Hematopoietic multipotent progenitor cell treated with erythropoietin and hydrocortisone succinate and interleukin-3 and kit ligand, for 8 days (in vitro differentiated cells): ENCODE measurements at regions not wholly inside any gene's neighbourhood (a gene's known extent, or its start where the extent isn't known, plus 50 kb on each side); places are given as distances from the start of the nearest gene placed in this dataset.

Experiments
- DNase-seq: peaks from one replicate; pipeline ENCODE4 v3.0.0-alpha.2; 2015

DNA sequence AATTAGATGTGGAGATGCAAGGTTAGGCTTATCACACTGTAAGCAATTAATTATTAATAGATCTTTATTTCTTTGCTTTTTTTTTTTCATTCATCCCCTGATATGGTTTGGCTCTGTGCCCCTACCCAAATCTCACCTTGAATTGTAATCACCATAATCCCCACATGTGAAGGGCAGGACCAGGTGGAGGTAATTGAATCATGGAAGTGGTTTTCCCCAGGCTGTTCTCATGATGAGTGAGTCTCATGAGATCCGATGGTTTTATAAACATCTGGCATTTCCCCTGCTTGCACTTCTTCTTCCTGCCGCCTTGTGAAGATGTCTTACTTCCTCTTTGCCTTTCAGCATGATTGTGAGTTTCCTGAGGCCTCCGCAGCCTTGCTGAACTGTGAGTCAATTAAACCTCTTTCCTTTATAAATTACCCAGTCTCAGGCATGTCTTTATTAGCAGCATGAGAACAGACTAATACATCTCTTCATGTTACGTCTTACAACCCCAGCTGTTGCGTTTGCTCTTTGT is 333.8 kb downstream of the CDH26 start:
- DNase-seq, result no peak

DNA sequence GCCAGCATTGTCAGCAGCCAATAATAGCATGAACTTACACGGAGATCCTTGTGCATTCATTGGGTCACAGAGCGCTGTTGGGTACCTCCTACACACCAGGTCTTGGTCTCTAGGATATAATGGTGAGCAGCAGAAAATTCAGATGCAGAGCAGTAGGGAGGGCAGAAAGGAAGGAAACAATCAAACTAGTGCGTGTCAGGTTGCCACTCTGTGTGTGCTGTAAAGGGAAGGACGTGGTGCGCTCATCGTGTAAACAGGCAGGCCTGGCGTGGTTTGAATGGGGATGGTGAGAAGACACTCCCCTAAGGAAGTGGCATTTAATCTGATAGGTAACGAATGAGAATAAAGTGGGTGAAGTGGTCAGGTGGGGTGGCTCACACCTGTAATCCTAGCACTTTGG is 336.4 kb downstream of the CDH26 start:
- DNase-seq, result no peak

GRCh38 chr20:60295214-60295613 is 337.0 kb downstream of the CDH26 start:
- DNase-seq, result no peak

GRCh38 chr20:60297649-60298048 is 339.4 kb downstream of the CDH26 start:
- no peak for DNase-seq

DNA sequence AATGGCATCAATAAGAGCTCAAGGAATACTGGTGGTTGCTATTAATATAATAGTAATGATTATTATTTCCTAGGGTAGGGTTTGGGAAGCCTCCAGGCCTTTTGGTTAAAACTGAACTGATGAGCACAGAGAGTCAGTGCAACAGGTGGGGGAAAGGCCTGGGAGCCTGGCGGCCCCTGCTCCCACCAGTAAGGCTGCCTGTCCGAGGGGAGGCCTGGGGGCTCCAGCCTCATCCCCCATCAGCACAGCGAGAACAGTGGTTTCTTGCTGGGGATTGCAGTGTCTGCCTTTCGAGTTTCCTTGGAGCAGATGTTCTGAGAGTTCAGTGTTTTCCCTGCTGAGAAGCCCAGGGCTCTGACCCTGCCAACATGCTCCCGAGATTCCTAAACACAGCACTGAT is 340.4 kb downstream of the CDH26 start:
- DNase-seq, result no peak

DNA sequence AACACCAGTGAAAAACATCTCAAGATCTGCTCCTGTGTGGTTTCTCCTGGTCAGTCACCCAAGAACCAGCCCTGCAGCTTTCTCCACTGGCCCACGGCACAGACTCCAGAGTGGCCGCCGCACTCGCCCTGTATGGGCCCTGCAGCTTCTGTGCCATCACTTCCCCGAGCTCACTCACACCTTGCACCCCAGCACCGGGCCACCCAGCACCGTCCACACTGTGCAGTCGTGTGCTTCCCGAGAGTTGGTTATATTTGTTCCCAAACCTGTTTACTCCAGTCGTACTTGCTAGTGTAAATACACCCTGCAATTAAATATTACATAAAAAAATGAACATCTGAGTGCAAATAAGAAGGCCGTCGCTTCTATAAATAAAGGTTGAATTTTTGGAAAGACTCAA is 341.7 kb downstream of the CDH26 start:
- no peak for DNase-seq

DNA sequence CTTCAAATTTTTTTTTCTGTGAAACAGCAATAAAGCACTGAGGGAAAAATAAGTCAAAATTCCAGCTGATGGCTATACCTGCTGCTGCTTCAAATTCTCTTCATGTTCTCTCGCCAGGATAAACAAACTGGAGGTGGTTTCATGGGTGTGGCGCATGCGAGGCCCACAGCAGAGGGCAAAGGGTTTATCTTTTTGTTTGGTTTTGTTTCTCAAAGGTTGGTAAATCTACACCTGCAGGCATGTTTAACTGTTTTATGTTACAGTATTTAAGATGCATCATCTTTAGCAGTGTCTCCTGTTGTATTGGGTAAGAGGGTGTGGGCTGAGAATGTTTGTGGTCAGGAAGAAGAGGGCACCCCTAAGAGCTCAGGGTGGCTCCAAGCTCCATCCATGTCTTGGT is 342.2 kb downstream of the CDH26 start:
- DNase-seq, result no peak

GRCh38 chr20:60302875-60303274 is 344.7 kb downstream of the CDH26 start:
- DNase-seq, result no peak

GRCh38 chr20:60304026-60304590 is 345.9 kb downstream of the CDH26 start:
- DNase-seq, result no peak

GRCh38 chr20:60304931-60305330 is 346.7 kb downstream of the CDH26 start:
- no peak for DNase-seq

DNA sequence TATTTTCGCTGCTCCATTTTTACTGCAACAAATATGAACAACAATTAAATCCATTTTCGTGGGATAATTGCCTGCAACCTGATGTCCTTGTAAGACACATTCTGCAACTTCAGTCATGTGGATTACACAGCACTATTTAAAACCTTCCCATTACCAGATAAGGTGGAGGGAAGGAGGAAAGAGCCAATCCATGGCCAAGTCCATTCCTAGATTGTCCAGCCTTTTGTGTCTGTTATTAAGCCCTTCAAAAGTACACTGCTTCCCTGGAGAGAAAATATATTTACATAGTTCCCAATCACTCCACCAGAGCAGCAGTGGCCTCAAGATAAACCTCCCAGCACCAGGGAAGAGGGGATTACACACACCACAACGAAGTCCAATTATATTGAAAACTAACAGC is 347.9 kb downstream of the CDH26 start:
- DNase-seq, result no peak

- no peak for DNase-seq
Observed at GRCh38 chr20:60306551-60306950, 348.3 kb downstream of the CDH26 start.

DNA sequence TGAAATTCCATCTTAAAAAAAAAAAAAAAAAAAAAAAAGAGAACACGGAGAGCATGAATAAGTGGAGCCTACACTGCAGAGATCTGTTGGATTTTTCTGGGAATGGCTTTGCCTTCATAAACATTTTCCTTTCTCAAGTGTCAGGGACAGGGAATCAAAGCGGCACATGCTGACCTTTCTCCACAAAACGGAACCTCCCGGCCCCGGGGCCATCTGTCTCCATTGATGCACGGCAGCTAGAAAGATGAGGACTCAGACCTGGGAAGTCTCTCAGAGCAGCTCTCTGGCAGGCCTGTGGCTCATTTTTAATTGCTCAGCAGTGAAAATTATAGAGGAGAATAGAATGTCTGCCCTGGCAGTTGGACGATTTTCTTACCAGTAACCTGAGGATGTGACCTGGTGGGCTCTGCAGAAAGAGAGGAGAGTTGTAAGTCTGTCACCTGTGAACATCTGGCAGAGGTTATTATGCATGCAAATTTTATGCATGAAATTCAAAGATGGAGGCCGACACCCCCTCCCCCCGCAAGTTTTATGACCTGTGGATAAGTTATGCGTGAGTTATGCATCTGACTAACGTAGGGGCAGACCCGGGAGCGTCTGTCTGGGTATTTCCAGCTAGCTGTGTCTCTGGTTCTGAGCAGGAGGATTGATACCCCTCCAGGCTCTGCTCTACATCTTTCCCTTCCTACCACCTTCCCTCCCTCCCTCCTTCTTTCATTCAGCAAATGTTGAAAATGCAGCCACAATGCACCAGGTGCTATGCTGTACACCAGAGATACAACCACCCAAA is 352.5 kb downstream of the CDH26 start:
- no peak for DNase-seq

DNA sequence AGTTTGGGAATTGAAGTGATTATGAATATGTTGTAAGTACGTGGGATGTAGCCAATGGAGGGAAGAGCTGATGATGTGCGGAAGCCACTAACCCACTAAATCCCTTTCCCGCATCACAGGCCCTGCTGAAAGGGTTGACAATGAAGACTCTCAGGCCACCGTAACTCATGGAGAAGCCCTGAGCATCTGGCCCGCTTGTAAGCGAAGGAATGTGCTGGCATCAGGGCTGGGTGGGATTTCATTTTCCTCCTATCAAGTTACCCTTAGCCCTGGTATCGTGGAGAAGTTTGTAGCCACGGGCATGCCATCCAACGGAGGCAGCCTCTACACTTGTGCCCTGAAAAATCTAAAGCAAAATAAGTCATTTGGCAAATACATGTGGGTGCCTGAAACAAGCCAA is 355.0 kb downstream of the CDH26 start:
- DNase-seq, result no peak

DNA sequence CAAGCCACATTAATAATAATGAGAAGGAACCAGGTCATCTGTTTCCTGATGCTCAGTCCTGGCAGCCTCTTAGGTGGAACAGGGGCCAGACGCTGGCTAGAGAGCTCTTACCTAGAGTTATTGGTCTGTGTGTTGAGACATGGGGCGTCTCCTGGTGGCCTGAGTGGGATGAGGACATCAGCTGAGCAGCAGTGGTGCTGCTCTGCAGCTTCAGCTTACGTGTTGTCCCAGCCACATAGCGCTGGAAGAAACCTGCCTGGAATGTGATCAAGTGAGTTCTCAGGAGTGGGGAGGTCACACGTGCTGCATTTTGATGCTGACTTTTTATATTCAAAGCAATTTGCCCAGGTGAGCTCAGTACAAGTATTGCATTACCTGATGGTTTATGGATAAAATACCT is 355.4 kb downstream of the CDH26 start:
- DNase-seq, result no peak

DNA sequence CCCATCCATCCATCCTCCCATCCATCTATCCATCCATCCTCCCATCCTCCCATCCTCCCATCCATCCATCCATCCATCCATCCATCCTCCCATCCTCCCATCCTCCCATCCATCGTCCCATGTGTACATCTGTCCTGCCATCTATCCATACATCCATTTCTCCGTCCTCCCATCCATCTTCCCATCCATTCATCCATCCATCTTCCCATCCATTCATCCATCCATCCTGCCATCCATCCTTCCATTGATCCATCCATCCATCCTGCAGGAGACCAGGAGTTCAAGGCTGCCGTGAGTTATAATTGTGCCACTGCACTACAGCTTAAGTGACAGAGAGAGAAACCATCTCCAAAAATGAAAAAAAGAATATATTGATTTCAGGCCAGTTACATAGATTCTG is 356.5 kb downstream of the CDH26 start:
- DNase-seq, result no peak

- no peak for DNase-seq
Observed at GRCh38 chr20:60316476-60317158, 358.4 kb downstream of the CDH26 start.

DNA sequence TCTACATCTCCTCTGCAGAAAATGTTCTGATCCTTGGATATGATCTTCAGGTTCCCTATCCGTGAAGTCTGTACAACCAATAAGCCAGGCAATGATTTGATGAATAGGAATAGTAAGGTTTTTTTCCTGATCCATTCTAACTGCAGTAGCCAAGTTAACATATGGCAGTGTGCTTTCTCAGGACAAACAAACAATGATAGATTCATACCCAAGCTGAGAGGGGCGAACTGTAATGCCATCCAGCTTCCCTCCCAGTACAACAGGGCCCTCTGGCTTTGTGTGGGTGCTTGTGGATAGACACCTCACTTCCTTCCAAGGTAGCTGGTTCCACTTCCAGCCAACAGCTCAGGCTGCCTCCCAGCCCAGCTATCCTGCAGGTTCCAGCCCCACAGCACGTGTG is 359.2 kb downstream of the CDH26 start:
- no peak for DNase-seq

DNA sequence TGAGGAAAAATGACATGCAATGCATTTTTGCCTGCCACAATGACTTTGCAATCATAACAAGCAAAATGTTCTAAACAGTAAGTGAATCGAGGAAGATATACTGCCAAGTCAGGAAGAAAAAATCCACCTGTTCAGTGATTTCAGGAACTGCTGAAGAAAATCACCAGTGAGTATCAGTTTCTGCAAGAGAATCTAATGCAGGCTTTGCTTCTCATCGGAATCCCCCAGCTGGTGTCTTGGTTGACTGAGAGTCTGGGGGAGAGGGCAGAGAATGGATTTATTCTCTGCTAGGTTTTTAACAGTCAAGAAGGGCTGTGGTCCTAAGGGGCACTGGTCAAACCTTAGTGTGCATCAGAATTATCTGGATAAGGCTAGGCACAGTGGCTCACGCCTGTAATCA is 363.4 kb downstream of the CDH26 start:
- DNase-seq, result no peak

DNA sequence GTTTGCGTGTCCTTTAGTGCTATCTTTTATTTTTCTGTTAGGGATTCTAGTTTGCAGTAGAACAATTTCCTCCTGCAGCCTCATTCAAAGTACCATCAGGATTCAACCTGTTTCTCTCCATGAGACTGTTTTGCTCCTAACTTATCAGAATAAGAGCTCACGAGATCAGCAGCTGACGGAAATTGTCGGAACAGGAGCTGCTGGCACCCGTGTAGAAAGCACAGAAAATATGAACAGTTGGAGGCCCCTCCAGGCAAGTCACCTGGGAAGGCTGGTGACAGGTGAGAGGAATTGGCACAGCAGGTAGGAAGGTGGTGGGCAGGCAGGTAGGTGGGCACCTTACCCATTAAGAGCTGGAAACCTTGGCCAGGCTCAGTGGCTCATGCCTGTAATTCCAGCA is 368.6 kb downstream of the CDH26 start:
- no peak for DNase-seq

DNA sequence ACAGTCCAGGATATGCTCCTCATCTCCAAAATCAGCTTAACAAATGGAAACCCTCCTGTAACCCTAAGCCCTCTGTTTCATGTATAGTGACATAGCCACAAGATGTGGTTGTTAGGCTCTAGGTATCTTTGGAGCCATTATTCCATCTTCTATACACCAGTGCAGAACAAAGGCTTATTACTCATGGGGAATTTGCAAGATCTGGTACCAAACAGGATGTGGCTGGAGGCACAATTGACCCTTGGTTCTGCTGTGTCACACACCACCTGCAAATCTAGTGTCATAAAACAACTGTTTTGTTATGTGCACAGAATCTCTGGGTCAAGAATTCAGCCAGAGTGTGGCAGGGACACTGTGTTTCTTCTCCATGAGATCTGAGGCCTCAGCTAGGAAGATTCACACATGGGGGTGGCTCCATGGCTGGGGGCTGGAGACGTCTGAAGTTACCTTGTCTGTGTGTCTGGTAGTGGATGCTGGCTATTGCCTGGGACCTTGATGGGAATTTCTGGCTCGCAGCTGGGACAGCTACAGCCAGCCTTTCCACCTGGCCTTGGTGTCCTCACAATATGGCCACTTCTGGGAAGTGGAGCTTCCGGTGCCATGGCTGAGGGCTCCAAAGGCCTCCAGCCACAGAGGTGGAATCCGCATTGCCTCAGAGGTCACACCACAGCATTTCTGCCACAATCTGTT is 369.9 kb downstream of the CDH26 start:
- no peak for DNase-seq

GRCh38 chr20:60330461-60330860 is 372.2 kb downstream of the CDH26 start:
- no peak for DNase-seq

DNA sequence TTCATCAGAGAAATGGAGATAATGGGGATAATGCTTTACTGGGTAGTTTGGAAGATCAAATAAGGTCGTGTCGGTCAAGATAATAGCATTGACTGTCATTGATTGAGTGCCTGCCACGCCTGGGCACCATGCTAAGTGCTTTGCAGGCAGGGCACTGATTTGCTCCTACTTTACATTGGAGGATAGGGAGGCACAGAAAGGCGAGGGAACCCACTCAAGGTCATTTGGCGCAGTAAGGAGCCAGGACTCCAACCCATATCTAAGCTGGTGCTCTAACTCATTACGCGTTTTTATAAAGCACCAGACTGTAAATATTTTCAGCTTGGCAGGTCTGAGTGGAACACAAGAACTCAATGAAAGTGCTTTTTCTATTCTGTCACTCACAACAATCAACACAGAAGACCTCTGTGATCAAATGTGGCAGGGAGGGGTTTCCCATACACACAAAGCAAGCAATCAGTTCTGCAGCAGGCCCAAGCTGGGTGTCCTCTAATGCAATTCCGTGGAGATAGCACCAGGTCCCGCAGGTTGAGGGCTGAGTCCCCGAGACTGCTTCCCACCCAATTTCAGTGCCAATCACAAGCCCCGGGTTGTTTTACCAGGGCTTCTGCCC is 373.6 kb downstream of the CDH26 start:
- no peak for DNase-seq
